Memory B cell (primary cell): ENCODE measurements at regions not wholly inside any gene's neighbourhood (a gene's known extent, or its start where the extent isn't known, plus 50 kb on each side); places are given as distances from the start of the nearest gene placed in this dataset.
"Not testable (repeated sequence)": the region's sequence is repeated elsewhere in the genome, so short reads cannot be mapped to it uniquely, and the experiment has no call there.

ENCODE experiments used
- ATAC-seq: fragments of 150-1000 bp; cut with Tn5 transposase; 2 replicates; pipeline ENCODE4 v1.10.0; 2021; ENCODE audit warnings: low read depth, mild to moderate bottlenecking, moderate library complexity
- DNase-seq, 2 donors: peaks; one replicate each; pipeline ENCODE4 v3.0.0; 2022; ENCODE audit warnings: low spot score in 2 of 2
- H3K27ac Mint-ChIP-seq: one replicate; pipeline ENCODE4 v1.8.0; 2022; ENCODE audit warnings: mild to moderate bottlenecking, moderate library complexity, mixed read lengths
- H3K27me3 Mint-ChIP-seq: one replicate; pipeline ENCODE4 v1.8.0; 2022; ENCODE audit warnings: mixed read lengths
- H3K36me3 Mint-ChIP-seq: one replicate; pipeline ENCODE4 v1.8.0; 2022; ENCODE audit warnings: mild to moderate bottlenecking, mixed read lengths
- H3K4me1 Mint-ChIP-seq: one replicate; pipeline ENCODE4 v1.8.0; 2022; ENCODE audit warnings: mixed read lengths
- H3K4me3 Mint-ChIP-seq: one replicate; pipeline ENCODE4 v1.8.0; 2022; ENCODE audit warnings: mild to moderate bottlenecking, moderate library complexity, mixed read lengths
- H3K9me3 Mint-ChIP-seq: one replicate; pipeline ENCODE4 v1.8.0; 2022; ENCODE audit warnings: mixed read lengths

- Mint-ChIP-seq H3K36me3 (no peaks in the 10 kb centered on the region), H3K4me3 (no peak overlapping the region), H3K27me3 (peaks cover 12% of the 10 kb centered on the region), H3K4me1 (peaks cover 10% of the 10 kb centered on the region), H3K27ac (no peak overlapping the region), H3K9me3 (peaks cover 1% of the 10 kb centered on the region)
- no peak for DNase-seq
- ATAC-seq, result no peak
These were observed 78.5 kb upstream of the KCND3 start for GRCh38 chr1:112067989-112068388.

GRCh38 chr1:112070677-112071076, 81.2 kb upstream of the KCND3 start:
- no peak overlapping the region for H3K4me3 Mint-ChIP-seq
- no peak for ATAC-seq
- peaks cover 3% of the 10 kb centered on the region for H3K9me3 Mint-ChIP-seq
- H3K36me3 Mint-ChIP-seq, result no peaks in the 10 kb centered on the region
- H3K27ac Mint-ChIP-seq, result no peak overlapping the region
- peaks cover 13% of the 10 kb centered on the region for H3K27me3 Mint-ChIP-seq
- no peak for DNase-seq
- H3K4me1 Mint-ChIP-seq, result no peaks in the 10 kb centered on the region

- Mint-ChIP-seq H3K27ac (no peak overlapping the region), H3K27me3 (peaks cover 11% of the 10 kb centered on the region), H3K4me1 (no peaks in the 10 kb centered on the region), H3K4me3 (no peak overlapping the region), H3K36me3 (no peaks in the 10 kb centered on the region), H3K9me3 (peaks cover 3% of the 10 kb centered on the region)
- DNase-seq (no peak), ATAC-seq (no peak)
These were observed 85.2 kb upstream of the KCND3 start for GRCh38 chr1:112074711-112075110.

- no peaks in the 10 kb centered on the region for H3K36me3 Mint-ChIP-seq
- ATAC-seq (no peak), DNase-seq (no peak)
- no peak overlapping the region for H3K4me3 Mint-ChIP-seq
- peaks cover 3% of the 10 kb centered on the region for H3K9me3 Mint-ChIP-seq
- no peaks in the 10 kb centered on the region for H3K4me1 Mint-ChIP-seq
- H3K27ac Mint-ChIP-seq, result no peak overlapping the region
- peaks cover 9% of the 10 kb centered on the region for H3K27me3 Mint-ChIP-seq
These were observed 86.1 kb upstream of the KCND3 start for GRCh38 chr1:112075566-112075965.

GRCh38 chr1:112079446-112079845, 90.0 kb upstream of the KCND3 start:
- DNase-seq (no peak), ATAC-seq (no peak)
- Mint-ChIP-seq H3K36me3 (no peaks in the 10 kb centered on the region), H3K9me3 (peaks cover 3% of the 10 kb centered on the region), H3K4me3 (no peak overlapping the region), H3K27me3 (peaks cover 18% of the 10 kb centered on the region), H3K27ac (no peak overlapping the region), H3K4me1 (no peaks in the 10 kb centered on the region)

GRCh38 chr1:112083487-112083886, 94.0 kb upstream of the KCND3 start:
- no peak for DNase-seq
- Mint-ChIP-seq H3K27ac (no peak overlapping the region), H3K36me3 (no peaks in the 10 kb centered on the region), H3K27me3 (peaks cover 12% of the 10 kb centered on the region), H3K4me3 (no peak overlapping the region), H3K4me1 (peaks cover 10% of the 10 kb centered on the region), H3K9me3 (peaks cover 1% of the 10 kb centered on the region)
- ATAC-seq, result no peak

- DNase-seq (no peak), ATAC-seq (no peak)
- no peaks in the 10 kb centered on the region for H3K9me3 Mint-ChIP-seq
- H3K4me3 Mint-ChIP-seq, result no peak overlapping the region
- H3K36me3 Mint-ChIP-seq, result no peaks in the 10 kb centered on the region
- H3K4me1 Mint-ChIP-seq, result peaks cover 4% of the 10 kb centered on the region
- peaks cover 22% of the 10 kb centered on the region for H3K27me3 Mint-ChIP-seq
- H3K27ac Mint-ChIP-seq, result no peak overlapping the region
These were observed 103.3 kb upstream of the KCND3 start for GRCh38 chr1:112092656-112093371.

- Mint-ChIP-seq H3K27ac (no peak overlapping the region), H3K9me3 (no peaks in the 10 kb centered on the region), H3K36me3 (no peaks in the 10 kb centered on the region), H3K27me3 (peaks cover 22% of the 10 kb centered on the region), H3K4me1 (no peaks in the 10 kb centered on the region), H3K4me3 (no peak overlapping the region)
- no peak for DNase-seq
- ATAC-seq, result no peak
These were observed 103.9 kb upstream of the KCND3 start for GRCh38 chr1:112093372-112093694.

GRCh38 chr1:112099979-112100378, 110.5 kb upstream of the KCND3 start:
- no peak overlapping the region for H3K4me3 Mint-ChIP-seq
- DNase-seq, result no peak

GRCh38 chr1:112105557-112105956, 116.1 kb upstream of the KCND3 start:
- Mint-ChIP-seq H3K4me1 (no peaks in the 10 kb centered on the region), H3K27me3 (peaks cover 12% of the 10 kb centered on the region), H3K9me3 (peaks cover 5% of the 10 kb centered on the region), H3K27ac (no peak overlapping the region), H3K4me3 (no peak overlapping the region), H3K36me3 (no peaks in the 10 kb centered on the region)
- ATAC-seq, result no peak
- no peak for DNase-seq

More at GRCh38 chr1:112099979-112100378, 110.5 kb upstream of the KCND3 start:
- no peak for ATAC-seq
- no peak overlapping the region for H3K27ac Mint-ChIP-seq
- H3K36me3 Mint-ChIP-seq, result no peaks in the 10 kb centered on the region
- no peaks in the 10 kb centered on the region for H3K4me1 Mint-ChIP-seq
- H3K9me3 Mint-ChIP-seq, result no peaks in the 10 kb centered on the region
- peaks cover 17% of the 10 kb centered on the region for H3K27me3 Mint-ChIP-seq

- Mint-ChIP-seq H3K9me3 (peaks cover 5% of the 10 kb centered on the region), H3K27me3 (peaks cover 19% of the 10 kb centered on the region), H3K4me1 (no peaks in the 10 kb centered on the region), H3K4me3 (no peak overlapping the region), H3K36me3 (no peaks in the 10 kb centered on the region), H3K27ac (no peak overlapping the region)
- no peak for DNase-seq
- no peak for ATAC-seq
These were observed 120.6 kb upstream of the KCND3 start for GRCh38 chr1:112110031-112110430.

- Mint-ChIP-seq H3K36me3 (no peaks in the 10 kb centered on the region), H3K27ac (no peak overlapping the region), H3K4me3 (no peak overlapping the region), H3K4me1 (no peaks in the 10 kb centered on the region), H3K27me3 (peaks cover 21% of the 10 kb centered on the region), H3K9me3 (peaks cover 4% of the 10 kb centered on the region)
- DNase-seq (no peak), ATAC-seq (no peak)
These were observed 122.3 kb upstream of the KCND3 start for GRCh38 chr1:112111734-112112133.

- Mint-ChIP-seq H3K27ac (no peak overlapping the region), H3K4me1 (no peaks in the 10 kb centered on the region), H3K4me3 (no peak overlapping the region), H3K9me3 (peaks cover 1% of the 10 kb centered on the region), H3K27me3 (peaks cover 25% of the 10 kb centered on the region), H3K36me3 (no peaks in the 10 kb centered on the region)
- no peak for DNase-seq
- no peak for ATAC-seq
These were observed 125.1 kb upstream of the KCND3 start for GRCh38 chr1:112114540-112114939.

- Mint-ChIP-seq H3K4me3 (no peak overlapping the region), H3K4me1 (no peaks in the 10 kb centered on the region), H3K36me3 (no peaks in the 10 kb centered on the region), H3K27ac (no peak overlapping the region), H3K9me3 (no peaks in the 10 kb centered on the region), H3K27me3 (peaks cover 6% of the 10 kb centered on the region)
- ATAC-seq, result no peak
- no peak for DNase-seq
These were observed 137.1 kb upstream of the KCND3 start for GRCh38 chr1:112126598-112126997.

- H3K4me1 Mint-ChIP-seq, H3K27me3 Mint-ChIP-seq, DNase-seq, H3K4me3 Mint-ChIP-seq, H3K9me3 Mint-ChIP-seq, H3K36me3 Mint-ChIP-seq, H3K27ac Mint-ChIP-seq, ATAC-seq: not testable (repeated sequence)
These were observed 138.1 kb upstream of the KCND3 start for GRCh38 chr1:112127606-112128005.
